SK-N-SH treated with all-trans-retinoic acid at 6 μM for 48 hours (cell line): ENCODE measurements at regions not wholly inside any gene's neighbourhood (a gene's known extent, or its start where the extent isn't known, plus 50 kb on each side); places are given as distances from the start of the nearest gene placed in this dataset.
"Not testable (repeated sequence)": the region's sequence is repeated elsewhere in the genome, so short reads cannot be mapped to it uniquely, and the experiment has no call there.

Experiments used
- ARNTL ChIP-seq: fragments of 450-650 bp; formaldehyde crosslinking; IDR thresholded peaks from 2 replicates; pipeline ENCODE4 v1.5.0; 2020; ENCODE audit warnings: low read depth, mild to moderate bottlenecking, moderate library complexity, borderline replicate concordance
- BACH2 ChIP-seq: fragments of 250-450 bp; sonication (Bioruptor Pico); IDR thresholded peaks from 2 replicates; pipeline ENCODE4 v1.9.0; 2021; ENCODE audit warnings: mild to moderate bottlenecking, borderline replicate concordance
- ISL1 ChIP-seq: fragments of 250-450 bp; sonication (Bioruptor Pico); IDR thresholded peaks from 2 replicates; pipeline ENCODE4 v2.1.2; 2022; ENCODE audit warnings: mild to moderate bottlenecking, moderate library complexity
- OSR1 ChIP-seq: fragments of 250-450 bp; sonication (Bioruptor Pico); IDR thresholded peaks from 2 replicates; pipeline ENCODE4 v1.8.0; 2022; ENCODE audit warnings: moderate library complexity, mild to moderate bottlenecking, inconsistent platforms
- PATZ1 ChIP-seq: fragments of 250-450 bp; sonication (Bioruptor Pico); IDR thresholded peaks from 2 replicates; pipeline ENCODE4 v1.8.0; 2020; ENCODE audit warnings: mild to moderate bottlenecking, moderate library complexity, borderline replicate concordance
- PPARA ChIP-seq: fragments of 250-450 bp; sonication (Bioruptor Pico); IDR thresholded peaks from 2 replicates; pipeline ENCODE4 v1.5.0; 2020; ENCODE audit warnings: mild to moderate bottlenecking, borderline replicate concordance
- RARB ChIP-seq: fragments of 250-450 bp; sonication (Bioruptor Pico); IDR thresholded peaks from 2 replicates; pipeline ENCODE4 v1.8.0; 2021; ENCODE audit warnings: mild to moderate bottlenecking, moderate library complexity
- SNAI2 ChIP-seq: fragments of 250-450 bp; sonication (Bioruptor Pico); IDR thresholded peaks from 2 replicates; pipeline ENCODE4 v1.5.0; 2020; ENCODE audit warnings: mild to moderate bottlenecking, moderate library complexity
- TCF4 ChIP-seq: fragments of 250-450 bp; sonication (Bioruptor Pico); IDR thresholded peaks from 2 replicates; pipeline ENCODE4 v1.8.0; 2021; ENCODE audit warnings: mild to moderate bottlenecking, moderate library complexity, borderline replicate concordance
- TOX ChIP-seq: fragments of 250-450 bp; sonication (Bioruptor Pico); IDR thresholded peaks from 2 replicates; pipeline ENCODE4 v1.8.0; 2021; ENCODE audit warnings: mild to moderate bottlenecking, moderate library complexity, borderline replicate concordance
- ZFP30 ChIP-seq: fragments of 450-650 bp; formaldehyde crosslinking; IDR thresholded peaks from 2 replicates; pipeline ENCODE4 v1.5.0; 2022; ENCODE audit warnings: mild to moderate bottlenecking, moderate library complexity
- TF ChIP-seq, protein P1 (sequence below): fragments of 250-450 bp; sonication (Bioruptor Pico); IDR thresholded peaks from 2 replicates; pipeline ENCODE4 v1.5.0; 2020; ENCODE audit warnings: mild to moderate bottlenecking, moderate library complexity
- TF ChIP-seq, protein P2 (sequence below): fragments of 250-450 bp; sonication (Bioruptor Pico); IDR thresholded peaks from 2 replicates; pipeline ENCODE4 v1.5.1; 2020; ENCODE audit warnings: low read depth, mild to moderate bottlenecking, moderate library complexity

DNA sequence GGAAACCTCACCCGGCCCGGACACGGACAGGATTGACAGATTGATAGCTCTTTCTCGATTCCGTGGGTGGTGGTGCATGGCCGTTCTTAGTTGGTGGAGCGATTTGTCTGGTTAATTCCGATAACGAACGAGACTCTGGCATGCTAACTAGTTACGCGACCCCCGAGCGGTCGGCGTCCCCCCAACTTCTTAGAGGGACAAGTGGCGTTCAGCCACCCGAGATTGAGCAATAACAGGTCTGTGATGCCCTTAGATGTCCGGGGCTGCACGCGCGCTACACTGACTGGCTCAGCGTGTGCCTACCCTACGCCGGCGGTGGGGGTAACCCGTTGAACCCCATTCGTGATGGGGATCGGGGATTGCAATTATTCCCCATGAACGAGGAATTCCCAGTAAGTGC, 2266.3 kb upstream of the TPTE start:
- TF ChIP-seq ISL1 (CRISPR knock-in tag); OSR1; PPARA (CRISPR knock-in tag); ARNTL (CRISPR knock-in tag); RARB (CRISPR knock-in tag); SNAI2; ZFP30 (CRISPR knock-in tag); BACH2 (CRISPR knock-in tag); PATZ1 (CRISPR knock-in tag); TOX; TCF4 (CRISPR knock-in tag): not testable (repeated sequence)
- TF ChIP-seq, protein P1, sequence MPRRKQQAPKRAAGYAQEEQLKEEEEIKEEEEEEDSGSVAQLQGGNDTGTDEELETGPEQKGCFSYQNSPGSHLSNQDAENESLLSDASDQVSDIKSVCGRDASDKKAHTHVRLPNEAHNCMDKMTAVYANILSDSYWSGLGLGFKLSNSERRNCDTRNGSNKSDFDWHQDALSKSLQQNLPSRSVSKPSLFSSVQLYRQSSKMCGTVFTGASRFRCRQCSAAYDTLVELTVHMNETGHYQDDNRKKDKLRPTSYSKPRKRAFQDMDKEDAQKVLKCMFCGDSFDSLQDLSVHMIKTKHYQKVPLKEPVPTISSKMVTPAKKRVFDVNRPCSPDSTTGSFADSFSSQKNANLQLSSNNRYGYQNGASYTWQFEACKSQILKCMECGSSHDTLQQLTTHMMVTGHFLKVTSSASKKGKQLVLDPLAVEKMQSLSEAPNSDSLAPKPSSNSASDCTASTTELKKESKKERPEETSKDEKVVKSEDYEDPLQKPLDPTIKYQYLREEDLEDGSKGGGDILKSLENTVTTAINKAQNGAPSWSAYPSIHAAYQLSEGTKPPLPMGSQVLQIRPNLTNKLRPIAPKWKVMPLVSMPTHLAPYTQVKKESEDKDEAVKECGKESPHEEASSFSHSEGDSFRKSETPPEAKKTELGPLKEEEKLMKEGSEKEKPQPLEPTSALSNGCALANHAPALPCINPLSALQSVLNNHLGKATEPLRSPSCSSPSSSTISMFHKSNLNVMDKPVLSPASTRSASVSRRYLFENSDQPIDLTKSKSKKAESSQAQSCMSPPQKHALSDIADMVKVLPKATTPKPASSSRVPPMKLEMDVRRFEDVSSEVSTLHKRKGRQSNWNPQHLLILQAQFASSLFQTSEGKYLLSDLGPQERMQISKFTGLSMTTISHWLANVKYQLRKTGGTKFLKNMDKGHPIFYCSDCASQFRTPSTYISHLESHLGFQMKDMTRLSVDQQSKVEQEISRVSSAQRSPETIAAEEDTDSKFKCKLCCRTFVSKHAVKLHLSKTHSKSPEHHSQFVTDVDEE (CRISPR knock-in tag): not testable (repeated sequence)
- TF ChIP-seq, protein P2, sequence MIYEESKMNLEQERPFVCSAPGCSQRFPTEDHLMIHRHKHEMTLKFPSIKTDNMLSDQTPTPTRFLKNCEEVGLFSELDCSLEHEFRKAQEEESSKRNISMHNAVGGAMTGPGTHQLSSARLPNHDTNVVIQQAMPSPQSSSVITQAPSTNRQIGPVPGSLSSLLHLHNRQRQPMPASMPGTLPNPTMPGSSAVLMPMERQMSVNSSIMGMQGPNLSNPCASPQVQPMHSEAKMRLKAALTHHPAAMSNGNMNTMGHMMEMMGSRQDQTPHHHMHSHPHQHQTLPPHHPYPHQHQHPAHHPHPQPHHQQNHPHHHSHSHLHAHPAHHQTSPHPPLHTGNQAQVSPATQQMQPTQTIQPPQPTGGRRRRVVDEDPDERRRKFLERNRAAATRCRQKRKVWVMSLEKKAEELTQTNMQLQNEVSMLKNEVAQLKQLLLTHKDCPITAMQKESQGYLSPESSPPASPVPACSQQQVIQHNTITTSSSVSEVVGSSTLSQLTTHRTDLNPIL: not testable (repeated sequence)
